ENCODE measurements at regions not wholly inside any gene's neighbourhood (a gene's known extent, or its start where the extent isn't known, plus 50 kb on each side); places are given as distances from the start of the nearest gene placed in this dataset.

GRCh38 chr3:73299184-73299691, 237.8 kb downstream of the EBLN2 start:
- H4K20me1 ChIP-seq (ENCODE audit: insufficient read depth, low read length) = no peaks in the 10 kb centered on the region
- no peaks in the 10 kb centered on the region for H3K4me1 ChIP-seq (ENCODE audit: insufficient read depth, low read length)
- no peak overlapping the region for H3K4me3 ChIP-seq (ENCODE audit: insufficient read depth, low read length)
- DNase-seq (ENCODE audit: insufficient read length, low spot score, missing footprints) = no peak
- no peaks in the 10 kb centered on the region for H3K9me3 ChIP-seq (ENCODE audit: low read depth, low read length)
- no peaks in the 10 kb centered on the region for H3K79me2 ChIP-seq (ENCODE audit: insufficient read depth, low read length)
- H2AFZ ChIP-seq (ENCODE audit: low read length) = no peak overlapping the region
- peaks cover 9% of the 10 kb centered on the region for H3K27me3 ChIP-seq (ENCODE audit: insufficient read depth, low read length)
- no peak for TF ChIP-seq CTCF (IDR thresholded peaks at IDR 0.05; ENCODE audit: extremely low read depth, low read depth, low read length)
- H3K36me3 ChIP-seq (ENCODE audit: insufficient read depth, low read length) = no peaks in the 10 kb centered on the region
- H3K4me2 ChIP-seq (ENCODE audit: insufficient read depth, low read length) = no peak overlapping the region
- H3K27ac ChIP-seq (ENCODE audit: low read depth, low read length) = no peak overlapping the region

GRCh38 chr3:73314151-73314951, 252.9 kb downstream of the EBLN2 start:
- Histone ChIP-seq H3K4me3 (ENCODE audit: insufficient read depth, low read length) (no peak overlapping the region), H2AFZ (ENCODE audit: low read length) (no peak overlapping the region), H3K4me2 (ENCODE audit: insufficient read depth, low read length) (no peak overlapping the region), H3K4me1 (ENCODE audit: insufficient read depth, low read length) (no peaks in the 10 kb centered on the region), H3K9me3 (ENCODE audit: low read depth, low read length) (no peaks in the 10 kb centered on the region), H3K79me2 (ENCODE audit: insufficient read depth, low read length) (no peaks in the 10 kb centered on the region), H4K20me1 (ENCODE audit: insufficient read depth, low read length) (no peaks in the 10 kb centered on the region), H3K27me3 (ENCODE audit: insufficient read depth, low read length) (no peaks in the 10 kb centered on the region), H3K27ac (ENCODE audit: low read depth, low read length) (no peak overlapping the region), H3K36me3 (ENCODE audit: insufficient read depth, low read length) (no peaks in the 10 kb centered on the region)
- no peak for TF ChIP-seq CTCF (IDR thresholded peaks at IDR 0.05; ENCODE audit: extremely low read depth, low read depth, low read length)
- no peak for DNase-seq (ENCODE audit: insufficient read length, low spot score, missing footprints)

- Histone ChIP-seq H3K27ac (ENCODE audit: low read depth, low read length) (no peak overlapping the region), H2AFZ (ENCODE audit: low read length) (no peak overlapping the region), H4K20me1 (ENCODE audit: insufficient read depth, low read length) (no peaks in the 10 kb centered on the region), H3K27me3 (ENCODE audit: insufficient read depth, low read length) (no peaks in the 10 kb centered on the region), H3K4me2 (ENCODE audit: insufficient read depth, low read length) (no peak overlapping the region), H3K4me1 (ENCODE audit: insufficient read depth, low read length) (no peaks in the 10 kb centered on the region), H3K79me2 (ENCODE audit: insufficient read depth, low read length) (no peaks in the 10 kb centered on the region), H3K9me3 (ENCODE audit: low read depth, low read length) (no peaks in the 10 kb centered on the region), H3K36me3 (ENCODE audit: insufficient read depth, low read length) (no peaks in the 10 kb centered on the region), H3K4me3 (ENCODE audit: insufficient read depth, low read length) (no peak overlapping the region)
- TF ChIP-seq CTCF (IDR thresholded peaks at IDR 0.05; ENCODE audit: extremely low read depth, low read depth, low read length) = no peak
- DNase-seq (ENCODE audit: insufficient read length, low spot score, missing footprints) = no peak
Observed at GRCh38 chr3:73315706-73316105, 254.2 kb downstream of the EBLN2 start.

DNA sequence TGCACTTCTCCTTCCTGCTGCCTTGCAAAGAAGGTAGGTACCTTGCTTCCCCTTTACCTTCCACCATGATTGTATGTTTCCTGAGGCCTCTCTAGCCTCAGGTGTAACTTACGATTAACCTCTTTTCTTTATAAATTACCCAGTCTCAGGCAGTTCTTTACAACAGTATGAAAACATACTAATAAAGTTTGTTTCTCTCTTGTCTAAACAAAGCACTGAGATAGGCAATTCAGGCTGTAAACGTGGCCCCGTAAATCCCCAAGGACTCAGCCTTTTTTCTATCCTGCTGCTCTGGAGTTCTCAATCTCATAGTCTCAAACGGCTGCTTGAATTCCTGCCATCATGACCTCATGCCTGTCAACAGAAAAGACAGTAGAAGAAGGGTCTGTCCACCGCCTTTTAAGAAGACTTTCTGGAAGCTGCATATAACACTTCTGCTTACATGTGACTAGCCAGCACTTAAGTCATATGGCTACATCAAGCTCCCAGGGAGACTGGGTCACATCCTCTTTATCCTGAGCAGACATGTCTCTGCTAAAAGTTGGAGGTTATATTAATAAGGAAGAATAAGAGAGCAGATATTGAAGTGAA, 257.8 kb downstream of the EBLN2 start:
- TF ChIP-seq CTCF (IDR thresholded peaks at IDR 0.05; ENCODE audit: extremely low read depth, low read depth, low read length) = no peak
- H3K4me3 ChIP-seq (ENCODE audit: insufficient read depth, low read length) = no peak overlapping the region
- no peaks in the 10 kb centered on the region for H3K27me3 ChIP-seq (ENCODE audit: insufficient read depth, low read length)
- H3K4me2 ChIP-seq (ENCODE audit: insufficient read depth, low read length) = no peak overlapping the region
- DNase-seq (ENCODE audit: insufficient read length, low spot score, missing footprints) = no peak
- peaks cover 4% of the 10 kb centered on the region for H3K9me3 ChIP-seq (ENCODE audit: low read depth, low read length)
- H3K4me1 ChIP-seq (ENCODE audit: insufficient read depth, low read length) = no peaks in the 10 kb centered on the region
- no peaks in the 10 kb centered on the region for H3K79me2 ChIP-seq (ENCODE audit: insufficient read depth, low read length)
- H4K20me1 ChIP-seq (ENCODE audit: insufficient read depth, low read length) = no peaks in the 10 kb centered on the region
- H3K27ac ChIP-seq (ENCODE audit: low read depth, low read length) = no peak overlapping the region
- no peak overlapping the region for H2AFZ ChIP-seq (ENCODE audit: low read length)
- H3K36me3 ChIP-seq (ENCODE audit: insufficient read depth, low read length) = no peaks in the 10 kb centered on the region
